HCEC 1CT (cell line): ENCODE measurements at regions not wholly inside any gene's neighbourhood (a gene's known extent, or its start where the extent isn't known, plus 50 kb on each side); places are given as distances from the start of the nearest gene placed in this dataset.

ENCODE experiments used
- DNase-seq: peaks from one replicate; pipeline ENCODE4 v3.0.0-alpha.2; 2017

GRCh38 chr2:67922080-67922785 lies 140.6 kb downstream of the C1D start:
- DNase-seq = no peak

GRCh38 chr2:67923696-67924095 lies 139.1 kb downstream of the C1D start:
- no peak for DNase-seq

GRCh38 chr2:67927501-67927900 lies 135.3 kb downstream of the C1D start:
- DNase-seq = no peak

- DNase-seq = no peak
Observed at GRCh38 chr2:67930156-67930555, 132.6 kb downstream of the C1D start.

GRCh38 chr2:67936969-67937368 lies 125.8 kb downstream of the C1D start:
- DNase-seq = no peak

GRCh38 chr2:67938053-67938452 lies 124.8 kb downstream of the C1D start:
- no peak for DNase-seq

GRCh38 chr2:67945056-67945455 lies 117.7 kb downstream of the C1D start:
- DNase-seq = no peak

- no peak for DNase-seq
Observed at GRCh38 chr2:67945940-67946339, 116.9 kb downstream of the C1D start.

GRCh38 chr2:67948057-67948456 lies 114.7 kb downstream of the C1D start:
- no peak for DNase-seq

- no peak for DNase-seq
Observed at GRCh38 chr2:67948506-67948905, 114.3 kb downstream of the C1D start.

- no peak for DNase-seq
Observed at GRCh38 chr2:67950018-67950417, 112.8 kb downstream of the C1D start.

- DNase-seq = no peak
Observed at GRCh38 chr2:67950919-67951318, 111.9 kb downstream of the C1D start.

- DNase-seq = no peak
Observed at GRCh38 chr2:67952066-67952465, 110.7 kb downstream of the C1D start.

- no peak for DNase-seq
Observed at GRCh38 chr2:67954093-67954748, 108.6 kb downstream of the C1D start.

- DNase-seq = no peak
Observed at GRCh38 chr2:67955748-67956603, 106.8 kb downstream of the C1D start.

- DNase-seq = no peak
Observed at GRCh38 chr2:67965246-67965645, 97.6 kb downstream of the C1D start.

GRCh38 chr2:67970071-67970470 lies 92.7 kb downstream of the C1D start:
- DNase-seq = no peak

- DNase-seq = no peak
Observed at GRCh38 chr2:67970542-67970941, 92.3 kb downstream of the C1D start.

- no peak for DNase-seq
Observed at GRCh38 chr2:67974559-67975430, 88.0 kb downstream of the C1D start.

GRCh38 chr2:67977464-67977863 lies 85.3 kb downstream of the C1D start:
- no peak for DNase-seq

- DNase-seq = no peak
Observed at GRCh38 chr2:67982956-67983355, 79.8 kb downstream of the C1D start.

GRCh38 chr2:67984600-67984999 lies 78.2 kb downstream of the C1D start:
- DNase-seq = no peak

- DNase-seq = peak; percentile 22
Observed at GRCh38 chr2:67985586-67985985, 77.2 kb downstream of the C1D start.
